Epithelial cell of esophagus (primary cell): ENCODE measurements at regions not wholly inside any gene's neighbourhood (a gene's known extent, or its start where the extent isn't known, plus 50 kb on each side); places are given as distances from the start of the nearest gene placed in this dataset.
A peak's percentile ranks its signal among the peaks of the same experiment; 100 is the strongest.

ENCODE experiments used
- DNase-seq: peaks from one replicate; pipeline ENCODE4 v3.0.0; 2010; ENCODE audit warnings: low read depth
- H3K4me3 ChIP-seq: 2 replicates; pipeline ENCODE4 v1.5.1; 2011; ENCODE audit warnings: mild to moderate bottlenecking, low read length, control low read depth
- CTCF ChIP-seq: IDR thresholded peaks from 2 replicates; pipeline ENCODE4 v1.5.1; 2011; ENCODE audit warnings: low read depth, mild to moderate bottlenecking, low read length, control low read depth, inconsistent platforms; ENCODE audit not compliant: insufficient read depth; ENCODE audit errors: missing control alignments

- DNase-seq = no peak
- H3K4me3 ChIP-seq = no peak overlapping the region
- no peak for TF ChIP-seq CTCF
Observed at GRCh38 chr15:34700891-34701427, 53.8 kb downstream of the GJD2 start.

- no peak overlapping the region for H3K4me3 ChIP-seq
- no peak for TF ChIP-seq CTCF
- DNase-seq = peak; percentile 55
Observed at GRCh38 chr15:34699968-34700640, 54.7 kb downstream of the GJD2 start.

- no peak for DNase-seq
- TF ChIP-seq CTCF = no peak
- H3K4me3 ChIP-seq = no peak overlapping the region
Observed at GRCh38 chr15:34696506-34696905, 58.3 kb downstream of the GJD2 start.

- TF ChIP-seq CTCF = no peak
- DNase-seq = peak; percentile 48
- no peak overlapping the region for H3K4me3 ChIP-seq
Observed at GRCh38 chr15:34693053-34693744, 61.6 kb downstream of the GJD2 start.

- H3K4me3 ChIP-seq = no peak overlapping the region
- TF ChIP-seq CTCF = no peak
- DNase-seq = peak; percentile 93
Observed at GRCh38 chr15:34691034-34691433, 63.8 kb downstream of the GJD2 start.

- no peak for TF ChIP-seq CTCF
- H3K4me3 ChIP-seq = no peak overlapping the region
- DNase-seq = no peak
Observed at GRCh38 chr15:34688699-34689098, 66.1 kb downstream of the GJD2 start.
